HG03025 (cell line): ENCODE measurements at regions not wholly inside any gene's neighbourhood (a gene's known extent, or its start where the extent isn't known, plus 50 kb on each side); places are given as distances from the start of the nearest gene placed in this dataset.
"Not testable (repeated sequence)": the region's sequence is repeated elsewhere in the genome, so short reads cannot be mapped to it uniquely, and the experiment has no call there.

Experiments
- ATAC-seq: cut with Tn5 transposase; IDR thresholded peaks from one replicate; pipeline ENCODE4 v1.9.1; 2021; ENCODE audit warnings: mild to moderate bottlenecking, moderate library complexity; ENCODE audit not compliant: unreplicated experiment, low FRiP score

GRCh38 chr5:7263398-7264015, 132.4 kb upstream of the ADCY2 start:
- not testable (repeated sequence) for ATAC-seq

- not testable (repeated sequence) for ATAC-seq
Observed at GRCh38 chr5:7265776-7266175, 130.2 kb upstream of the ADCY2 start.

GRCh38 chr5:7268722-7269121, 127.2 kb upstream of the ADCY2 start:
- ATAC-seq: not testable (repeated sequence)

GRCh38 chr5:7269591-7270274, 126.2 kb upstream of the ADCY2 start:
- ATAC-seq: no peak

- ATAC-seq: no peak
Observed at GRCh38 chr5:7271435-7272084, 124.4 kb upstream of the ADCY2 start.

GRCh38 chr5:7272408-7272965, 123.5 kb upstream of the ADCY2 start:
- ATAC-seq: no peak

- ATAC-seq: no peak
Observed at GRCh38 chr5:7274203-7274602, 121.7 kb upstream of the ADCY2 start.

GRCh38 chr5:7289634-7290033, 106.3 kb upstream of the ADCY2 start:
- ATAC-seq: not testable (repeated sequence)

GRCh38 chr5:7297821-7298220, 98.1 kb upstream of the ADCY2 start:
- ATAC-seq: not testable (repeated sequence)

- not testable (repeated sequence) for ATAC-seq
Observed at GRCh38 chr5:7299731-7300130, 96.2 kb upstream of the ADCY2 start.

GRCh38 chr5:7305000-7305674, 90.8 kb upstream of the ADCY2 start:
- ATAC-seq: not testable (repeated sequence)

- ATAC-seq: not testable (repeated sequence)
Observed at GRCh38 chr5:7306556-7306955, 89.4 kb upstream of the ADCY2 start.

GRCh38 chr5:7307709-7308108, 88.2 kb upstream of the ADCY2 start:
- not testable (repeated sequence) for ATAC-seq

- ATAC-seq: not testable (repeated sequence)
Observed at GRCh38 chr5:7309715-7310114, 86.2 kb upstream of the ADCY2 start.

GRCh38 chr5:7310656-7311055, 85.3 kb upstream of the ADCY2 start:
- ATAC-seq: not testable (repeated sequence)

GRCh38 chr5:7315118-7315517, 80.8 kb upstream of the ADCY2 start:
- no peak for ATAC-seq

- ATAC-seq: no peak
Observed at GRCh38 chr5:7317751-7318150, 78.2 kb upstream of the ADCY2 start.

- ATAC-seq: no peak
Observed at GRCh38 chr5:7320701-7321301, 75.1 kb upstream of the ADCY2 start.

- ATAC-seq: no peak
Observed at GRCh38 chr5:7321724-7322123, 74.2 kb upstream of the ADCY2 start.

GRCh38 chr5:7324919-7325318, 71.0 kb upstream of the ADCY2 start:
- no peak for ATAC-seq
